CD1c-positive myeloid dendritic cell (primary cell): ENCODE measurements at regions not wholly inside any gene's neighbourhood (a gene's known extent, or its start where the extent isn't known, plus 50 kb on each side); places are given as distances from the start of the nearest gene placed in this dataset.

Source experiments
- DNase-seq: peaks from one replicate; pipeline ENCODE4 v3.0.0-alpha.2; 2016; ENCODE audit errors: extremely low spot score

GRCh38 chr3:174776636-174777035 lies 82.5 kb upstream of the NAALADL2 start:
- DNase-seq, result no peak

GRCh38 chr3:174777813-174778212 lies 81.3 kb upstream of the NAALADL2 start:
- DNase-seq, result no peak

GRCh38 chr3:174783502-174783901 lies 75.6 kb upstream of the NAALADL2 start:
- DNase-seq, result no peak

- no peak for DNase-seq
These were observed 74.8 kb upstream of the NAALADL2 start for GRCh38 chr3:174784206-174784934.

GRCh38 chr3:174786825-174787224 lies 72.3 kb upstream of the NAALADL2 start:
- DNase-seq, result no peak

- no peak for DNase-seq
These were observed 68.0 kb upstream of the NAALADL2 start for GRCh38 chr3:174791161-174791560.

- no peak for DNase-seq
These were observed 66.3 kb upstream of the NAALADL2 start for GRCh38 chr3:174792864-174793263.
